Smooth muscle cell (in vitro differentiated cells): ENCODE measurements at regions not wholly inside any gene's neighbourhood (a gene's known extent, or its start where the extent isn't known, plus 50 kb on each side); places are given as distances from the start of the nearest gene placed in this dataset.
"Not testable (repeated sequence)": the region's sequence is repeated elsewhere in the genome, so short reads cannot be mapped to it uniquely, and the experiment has no call there.

Experiments used
- DNase-seq: peaks from one replicate; lab custom pipeline; 2025; ENCODE audit not compliant: unreplicated experiment; lab: John Stamatoyannopoulos, UW
- H2AFZ ChIP-seq: fragments of 200-600 bp; sonication (generic); 2 replicates; pipeline ENCODE4 v1.6.0; 2016; ENCODE audit warnings: antibody characterized with exemption, low read depth, mild to moderate bottlenecking
- H3F3A ChIP-seq: fragments of 200-600 bp; sonication (generic); 2 replicates; pipeline ENCODE4 v1.6.0; 2017; ENCODE audit warnings: antibody characterized with exemption, low read depth
- H3K27ac ChIP-seq: fragments of 200-600 bp; sonication (generic); 2 replicates; pipeline ENCODE4 v1.5.1; 2016; ENCODE audit warnings: low read depth, mild to moderate bottlenecking
- H3K27me3 ChIP-seq: fragments of 200-600 bp; sonication (generic); 2 replicates; pipeline ENCODE4 v1.6.1; 2016; ENCODE audit warnings: low read depth, mild to moderate bottlenecking
- H3K36me3 ChIP-seq: fragments of 200-600 bp; sonication (generic); 2 replicates; pipeline ENCODE4 v1.5.1; 2016; ENCODE audit warnings: low read depth
- H3K4me1 ChIP-seq: fragments of 200-600 bp; sonication (generic); 2 replicates; pipeline ENCODE4 v1.5.1; 2016; ENCODE audit warnings: low read depth
- H3K4me2 ChIP-seq: fragments of 200-600 bp; sonication (generic); 2 replicates; pipeline ENCODE4 v1.6.0; 2016; ENCODE audit warnings: mild to moderate bottlenecking
- H3K4me3 ChIP-seq: fragments of 200-600 bp; sonication (generic); 2 replicates; pipeline ENCODE4 v1.5.1; 2016; ENCODE audit warnings: mild to moderate bottlenecking
- H3K79me2 ChIP-seq: fragments of 200-600 bp; sonication (generic); 2 replicates; pipeline ENCODE4 v1.6.0; 2016; ENCODE audit warnings: low read depth, mild to moderate bottlenecking
- H3K9ac ChIP-seq: fragments of 200-600 bp; sonication (generic); 2 replicates; pipeline ENCODE4 v1.6.0; 2016; ENCODE audit warnings: low read depth
- H3K9me3 ChIP-seq: fragments of 200-600 bp; sonication (generic); replicated peaks from 2 replicates; pipeline ENCODE4 v1.5.1; 2016; ENCODE audit warnings: low read depth
- H4K20me1 ChIP-seq: fragments of 200-600 bp; sonication (generic); 2 replicates; pipeline ENCODE4 v1.6.0; 2016; ENCODE audit warnings: low read depth
- WGBS: methylation state at CpG from one replicate; pipeline ENCODE4 v1.1.7; 2016; ENCODE audit warnings: low lambda C conversion rate; 5-methylcytosine and 5-hydroxymethylcytosine counted together
- TF ChIP-seq, protein P1 (sequence below): fragments of 200-600 bp; sonication (generic); IDR thresholded peaks from 2 replicates; pipeline ENCODE4 v1.5.1; 2017; ENCODE audit warnings: borderline replicate concordance, mild to moderate bottlenecking, antibody characterized with exemption; ENCODE audit not compliant: insufficient read depth, poor library complexity, severe bottlenecking

DNA sequence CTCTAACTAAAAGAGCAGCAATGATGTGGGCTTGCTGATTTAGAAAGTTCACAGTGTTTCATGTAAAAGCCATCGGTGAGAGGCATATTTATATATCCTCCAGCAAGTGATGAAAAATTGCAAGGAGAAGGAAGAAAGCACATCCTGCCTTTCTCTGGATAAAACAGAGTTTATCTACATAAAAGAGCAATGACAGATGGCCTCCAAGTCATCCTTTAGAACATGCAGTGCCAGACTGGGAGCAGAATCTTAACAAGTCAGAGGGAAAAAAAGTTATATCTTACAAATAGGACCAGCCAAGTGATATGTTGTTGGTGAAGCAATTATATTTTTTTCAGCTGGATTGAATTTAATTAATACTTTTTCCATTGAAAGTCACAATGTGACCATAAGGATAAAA is 253.8 kb upstream of the MGMT start:
- Histone ChIP-seq H3K4me3 (no peak overlapping the region), H3K36me3 (no peaks in the 10 kb centered on the region), H3K4me2 (no peak overlapping the region), H3K27me3 (peaks cover 5% of the 10 kb centered on the region), H3F3A (no peaks in the 10 kb centered on the region), H3K4me1 (no peaks in the 10 kb centered on the region), H3K27ac (no peak overlapping the region), H3K9ac (no peak overlapping the region), H2AFZ (no peak overlapping the region), H3K9me3 (no peaks in the 10 kb centered on the region), H4K20me1 (no peaks in the 10 kb centered on the region), H3K79me2 (no peaks in the 10 kb centered on the region)
- no peak for DNase-seq
- TF ChIP-seq, protein P1, sequence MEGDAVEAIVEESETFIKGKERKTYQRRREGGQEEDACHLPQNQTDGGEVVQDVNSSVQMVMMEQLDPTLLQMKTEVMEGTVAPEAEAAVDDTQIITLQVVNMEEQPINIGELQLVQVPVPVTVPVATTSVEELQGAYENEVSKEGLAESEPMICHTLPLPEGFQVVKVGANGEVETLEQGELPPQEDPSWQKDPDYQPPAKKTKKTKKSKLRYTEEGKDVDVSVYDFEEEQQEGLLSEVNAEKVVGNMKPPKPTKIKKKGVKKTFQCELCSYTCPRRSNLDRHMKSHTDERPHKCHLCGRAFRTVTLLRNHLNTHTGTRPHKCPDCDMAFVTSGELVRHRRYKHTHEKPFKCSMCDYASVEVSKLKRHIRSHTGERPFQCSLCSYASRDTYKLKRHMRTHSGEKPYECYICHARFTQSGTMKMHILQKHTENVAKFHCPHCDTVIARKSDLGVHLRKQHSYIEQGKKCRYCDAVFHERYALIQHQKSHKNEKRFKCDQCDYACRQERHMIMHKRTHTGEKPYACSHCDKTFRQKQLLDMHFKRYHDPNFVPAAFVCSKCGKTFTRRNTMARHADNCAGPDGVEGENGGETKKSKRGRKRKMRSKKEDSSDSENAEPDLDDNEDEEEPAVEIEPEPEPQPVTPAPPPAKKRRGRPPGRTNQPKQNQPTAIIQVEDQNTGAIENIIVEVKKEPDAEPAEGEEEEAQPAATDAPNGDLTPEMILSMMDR = no peak
- 83% methylated on average over 1 of the region's 1 CpG for WGBS

- not testable (repeated sequence) for H3K4me1 ChIP-seq, H3K27ac ChIP-seq, H2AFZ ChIP-seq, DNase-seq, H3K4me3 ChIP-seq, H3K9me3 ChIP-seq, H3K27me3 ChIP-seq, H3K9ac ChIP-seq, H3K4me2 ChIP-seq, H3K79me2 ChIP-seq, H3K36me3 ChIP-seq, H3F3A ChIP-seq, H4K20me1 ChIP-seq
- 95% methylated on average over 5 of the region's 5 CpGs for WGBS
Measured at GRCh38 chr10:129213996-129214395, 253.0 kb upstream of the MGMT start.

DNA sequence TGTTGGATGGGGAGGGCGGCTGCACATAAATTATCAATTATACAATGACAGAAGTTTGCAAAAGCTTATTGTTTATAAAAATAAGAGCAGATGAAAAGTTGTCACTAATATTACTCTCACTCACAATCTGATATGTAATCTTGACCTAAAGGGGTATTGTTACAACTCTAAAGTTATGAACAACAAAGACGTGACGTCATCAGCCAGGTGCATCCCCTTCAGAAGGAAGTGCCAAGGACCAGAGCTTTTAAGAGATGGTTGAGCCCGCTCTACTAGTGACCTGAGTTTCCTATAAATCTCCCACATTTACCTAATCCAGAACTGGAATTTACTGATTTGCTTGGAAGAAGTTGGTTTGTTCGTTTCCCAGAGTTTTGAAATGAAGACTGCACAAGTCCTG is 247.7 kb upstream of the MGMT start:
- Histone ChIP-seq H3K9me3 (no peaks in the 10 kb centered on the region), H3K27ac (no peak overlapping the region), H3K79me2 (no peaks in the 10 kb centered on the region), H3K4me3 (no peak overlapping the region), H2AFZ (no peak overlapping the region), H3K27me3 (no peaks in the 10 kb centered on the region), H4K20me1 (no peaks in the 10 kb centered on the region), H3K9ac (no peak overlapping the region), H3F3A (no peaks in the 10 kb centered on the region), H3K4me2 (no peak overlapping the region), H3K4me1 (no peaks in the 10 kb centered on the region), H3K36me3 (no peaks in the 10 kb centered on the region)
- 92% methylated on average over 5 of the region's 5 CpGs for WGBS
- no peak for DNase-seq
- TF ChIP-seq, protein P1 = no peak

DNA sequence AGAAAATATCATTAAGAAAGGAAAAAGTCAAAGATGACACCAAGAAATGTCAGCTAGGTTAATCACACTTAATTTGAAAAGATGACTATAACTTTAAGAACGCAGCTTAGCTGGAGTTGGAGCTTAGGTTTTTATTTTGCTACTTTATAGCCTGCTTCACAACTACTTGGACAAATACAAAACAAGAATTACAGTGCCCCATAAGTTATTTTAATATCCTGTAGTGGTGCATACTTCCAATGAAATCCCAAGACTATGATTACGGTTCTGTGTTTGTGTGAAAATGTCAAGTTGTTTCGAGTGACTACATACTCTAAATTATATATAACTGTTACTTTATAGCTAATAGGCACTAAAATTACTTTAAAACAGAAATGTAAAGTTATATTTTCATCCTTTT is 244.6 kb upstream of the MGMT start:
- no peaks in the 10 kb centered on the region for H4K20me1 ChIP-seq
- H3K27ac ChIP-seq = no peak overlapping the region
- no peaks in the 10 kb centered on the region for H3K9me3 ChIP-seq
- WGBS = 88% methylated on average over 3 of the region's 3 CpGs
- no peaks in the 10 kb centered on the region for H3K79me2 ChIP-seq
- H3K4me1 ChIP-seq = no peaks in the 10 kb centered on the region
- no peak overlapping the region for H3K9ac ChIP-seq
- DNase-seq = no peak
- H3K4me3 ChIP-seq = no peak overlapping the region
- H3K4me2 ChIP-seq = no peak overlapping the region
- TF ChIP-seq, protein P1 = no peak
- no peak overlapping the region for H2AFZ ChIP-seq
- H3K36me3 ChIP-seq = no peaks in the 10 kb centered on the region
- H3F3A ChIP-seq = no peaks in the 10 kb centered on the region
- H3K27me3 ChIP-seq = no peaks in the 10 kb centered on the region
